Endothelial cell of umbilical vein (primary cell): ENCODE measurements at regions not wholly inside any gene's neighbourhood (a gene's known extent, or its start where the extent isn't known, plus 50 kb on each side); places are given as distances from the start of the nearest gene placed in this dataset.

Source experiments
- BruUV-seq: library from RNA; stranded (reverse); fragments of 400-500 nt; replicated peaks from 2 replicates; lab custom pipeline; 2021; lab: Mats Ljungman, UMichigan
- CTCF ChIA-PET: fragments of 300-600, 350-600 bp; sonication (Branson Sonifier 250); formaldehyde crosslinking; loops from one replicate; lab custom pipeline; 2021; ENCODE audit warnings: antibody characterized with exemption, inconsistent platforms; lab: Charles Lee
- POLR2A ChIA-PET: fragments of 300-600, 350-600 bp; sonication (Branson Sonifier 250); formaldehyde crosslinking; loops from one replicate; lab custom pipeline; 2021; ENCODE audit warnings: antibody characterized with exemption, inconsistent platforms; lab: Charles Lee
- DNase-seq: peaks from one replicate; pipeline ENCODE4 v3.0.0-alpha.2; 2011; ENCODE audit warnings: low read depth, low spot score
- FAIRE-seq: peaks from 2 replicates; lab custom pipeline; 2011; peaks lifted over from hg19 to GRCh38; lab: Jason Lieb, UNC
- H2AFZ ChIP-seq: 2 replicates; pipeline ENCODE4 v1.6.0; 2012; ENCODE audit warnings: low read depth, low read length, control low read depth, inconsistent platforms
- H3K27ac ChIP-seq: 2 replicates; pipeline ENCODE4 v1.5.1; 2011; ENCODE audit warnings: low read depth, mild to moderate bottlenecking, control low read depth, low read length, moderate library complexity; ENCODE audit not compliant: insufficient read depth
- H3K27me3 ChIP-seq, 2 experiments: 2 replicates each; pipeline versions ENCODE4 v1.6.0 to v1.6.1; 2011; ENCODE audit warnings: low read length in 2 of 2, mixed read lengths in 1 of 2; ENCODE audit not compliant: control insufficient read depth in 2 of 2, insufficient read depth in 2 of 2
- H3K36me3 ChIP-seq, 2 experiments: 2 replicates in 1 of 2; 3 replicates in 1 of 2; pipeline ENCODE4 v1.5.1; 2011; ENCODE audit warnings: low read length in 2 of 2, mild to moderate bottlenecking in 1 of 2, moderate library complexity in 1 of 2; ENCODE audit not compliant: control insufficient read depth in 2 of 2, insufficient read depth in 2 of 2; ENCODE audit errors: extremely low read depth in 1 of 2
- H3K4me1 ChIP-seq: 3 replicates; pipeline ENCODE4 v1.5.1; 2011; ENCODE audit warnings: mild to moderate bottlenecking, low read length; ENCODE audit not compliant: control insufficient read depth, insufficient read depth; ENCODE audit errors: extremely low read depth
- H3K4me2 ChIP-seq: 2 replicates; pipeline ENCODE4 v1.6.1; 2011; ENCODE audit warnings: low read length, control low read depth, mixed read lengths; ENCODE audit not compliant: insufficient read depth
- H3K4me3 ChIP-seq, 3 experiments: fragments of 200-600 bp in 1 of 3; sonication (generic), shearing (Covaris generic) in 1 of 3; replicated peaks in 1 of 3; 2 replicates each; pipeline ENCODE4 v1.5.1; 2011 to 2016; ENCODE audit warnings: control low read depth in 3 of 3, low read length in 3 of 3, mild to moderate bottlenecking in 2 of 3, inconsistent platforms in 1 of 3, low read depth in 1 of 3, moderate library complexity in 1 of 3; ENCODE audit not compliant: insufficient read depth in 1 of 3
- H3K79me2 ChIP-seq: 2 replicates; pipeline ENCODE4 v1.6.0; 2012; ENCODE audit warnings: low read length, inconsistent platforms; ENCODE audit not compliant: control insufficient read depth, insufficient read depth
- H3K9ac ChIP-seq: replicated peaks from 2 replicates; pipeline ENCODE3; 2011; ENCODE audit warnings: low read length, control low read depth; ENCODE audit not compliant: insufficient read depth; ENCODE audit errors: extremely low read depth
- H3K9me1 ChIP-seq: replicated peaks from 3 replicates; pipeline ENCODE4 v1.6.0; 2011; ENCODE audit warnings: mild to moderate bottlenecking, low read length; ENCODE audit not compliant: control insufficient read depth, insufficient read depth; ENCODE audit errors: extremely low read depth
- H3K9me3 ChIP-seq: replicated peaks from 2 replicates; pipeline ENCODE4 v1.5.1; 2012; ENCODE audit warnings: low read length, inconsistent platforms; ENCODE audit not compliant: control insufficient read depth, insufficient read depth
- H4K20me1 ChIP-seq: replicated peaks from 2 replicates; pipeline ENCODE3; 2011; ENCODE audit warnings: mild to moderate bottlenecking, low read length; ENCODE audit not compliant: control insufficient read depth, insufficient read depth; ENCODE audit errors: extremely low read depth
- CTCF ChIP-seq, 2 donors: IDR thresholded peaks; 1 replicate in 1 of 2; 2 replicates in 1 of 2; pipeline ENCODE4 v1.5.1; 2011; ENCODE audit warnings: low read length in 2 of 2, mild to moderate bottlenecking in 2 of 2, moderate library complexity in 2 of 2, control low read depth in 1 of 2, inconsistent platforms in 1 of 2, low read depth in 1 of 2; ENCODE audit not compliant: insufficient read depth in 1 of 2; ENCODE audit errors: extremely low read depth in 1 of 2
- EZH2 ChIP-seq: IDR thresholded peaks from 2 replicates; pipeline ENCODE4 v1.6.1; 2012; ENCODE audit warnings: borderline replicate concordance, low read depth, mild to moderate bottlenecking, moderate library complexity, low read length, inconsistent platforms; ENCODE audit not compliant: severe bottlenecking
- FOS ChIP-seq: IDR thresholded peaks from 2 replicates; pipeline ENCODE4 v1.6.1; 2011; ENCODE audit warnings: mild to moderate bottlenecking, low read length, moderate library complexity, borderline replicate concordance; ENCODE audit not compliant: insufficient read depth
- GATA2 ChIP-seq: IDR thresholded peaks from 2 replicates; pipeline ENCODE4 v1.7.0; 2011; ENCODE audit warnings: low read depth, mild to moderate bottlenecking, moderate library complexity, mixed read lengths, low read length; ENCODE audit not compliant: insufficient read length, insufficient read depth
- MAX ChIP-seq: IDR thresholded peaks from 2 replicates; pipeline ENCODE4 v1.6.1; 2011; ENCODE audit not compliant: insufficient read depth, insufficient read length
- MYC ChIP-seq: IDR thresholded peaks from one replicate; pipeline ENCODE4 v1.6.1; 2011; ENCODE audit warnings: mild to moderate bottlenecking, low read depth, low read length
- POLR2AphosphoS5 ChIP-seq: IDR thresholded peaks from 2 replicates; pipeline ENCODE4 v1.6.1; 2012; ENCODE audit warnings: low read depth, mild to moderate bottlenecking, control low read depth, low read length, moderate library complexity; ENCODE audit not compliant: insufficient read depth
- dilution Hi-C: fragments of 300-500 bp; cut with MboI; formaldehyde crosslinking; loops from one replicate; pipeline ENCODE4 v1.15.0; 2019; ENCODE audit warnings: low sequenced_read_pairs; ENCODE audit not compliant: extremely low pct_ligation_motif_present
- intact Hi-C: fragments of 100-400 bp; cut with micrococcal nuclease; formaldehyde crosslinking; loops from one replicate; pipeline ENCODE4 v1.10.0; 2022

- POLR2A ChIA-PET = no interaction called here
- no peak for FAIRE-seq
- no peaks in the 10 kb centered on the region for H4K20me1 ChIP-seq
These were observed 1722.9 kb upstream of the AGA start for GRCh38 chr4:179165000-179165738.

More at GRCh38 chr4:179165000-179165738, 1722.9 kb upstream of the AGA start:
- H3K79me2 ChIP-seq = no peaks in the 10 kb centered on the region
- dilution Hi-C loops (no loop called here), intact Hi-C loops (no loop called here)
- H3K9ac ChIP-seq = no peak overlapping the region
- H3K27me3 ChIP-seq = no peaks in the 10 kb centered on the region
- H3K9me3 ChIP-seq = no peaks in the 10 kb centered on the region
- no peaks in the 10 kb centered on the region for H3K4me1 ChIP-seq
- no TSS peak for BruUV-seq
- H3K27ac ChIP-seq = no peak overlapping the region
- no peak for DNase-seq
- no peaks in the 10 kb centered on the region for H3K36me3 ChIP-seq
- H3K4me2 ChIP-seq = no peak overlapping the region
- TF ChIP-seq MAX (no peak), GATA2 (no peak), MYC (no peak), POLR2AphosphoS5 (no peak), FOS (no peak), EZH2 (no peak), CTCF (IDR thresholded peaks at IDR 0.05; ENCODE audit: extremely low read depth in 1 of 2, insufficient read depth in 1 of 2, low read depth in 1 of 2, low read length in 2 of 2) (no peak)
- H3K9me1 ChIP-seq = no peaks in the 10 kb centered on the region
- no peak overlapping the region for H3K4me3 ChIP-seq
- CTCF ChIA-PET = no interaction called here
- H2AFZ ChIP-seq = no peak overlapping the region
